DOHH2 (cell line): ENCODE measurements at regions not wholly inside any gene's neighbourhood (a gene's known extent, or its start where the extent isn't known, plus 50 kb on each side); places are given as distances from the start of the nearest gene placed in this dataset.

Experiments used
- H3F3A ChIP-seq: fragments of 200-600 bp; sonication (generic), shearing (Covaris generic); 2 replicates; pipeline ENCODE4 v1.6.0; 2016; ENCODE audit warnings: antibody characterized with exemption, mild to moderate bottlenecking; ENCODE audit not compliant: control insufficient read depth, insufficient read depth
- H3K27ac ChIP-seq: fragments of 200-600 bp; sonication (generic); 2 replicates; pipeline ENCODE4 v1.5.1; 2014; ENCODE audit warnings: low read depth, mild to moderate bottlenecking, low read length, moderate library complexity
- H3K27me3 ChIP-seq: fragments of 200-600 bp; sonication (generic); 2 replicates; pipeline ENCODE4 v1.6.1; 2014; ENCODE audit warnings: mild to moderate bottlenecking, low read length, mixed read lengths; ENCODE audit not compliant: control insufficient read depth
- H3K36me3 ChIP-seq: fragments of 200-600 bp; sonication (generic); 2 replicates; pipeline ENCODE4 v1.6.1; 2014; ENCODE audit warnings: mild to moderate bottlenecking, low read length, moderate library complexity, mixed read lengths; ENCODE audit not compliant: control insufficient read depth
- H3K4me1 ChIP-seq: fragments of 200-600 bp; sonication (generic); 2 replicates; pipeline ENCODE4 v1.6.1; 2014; ENCODE audit warnings: mild to moderate bottlenecking, low read length, mixed read lengths; ENCODE audit not compliant: control insufficient read depth
- H3K4me2 ChIP-seq: fragments of 200-600 bp; sonication (generic); 2 replicates; pipeline ENCODE4 v1.6.0; 2014; ENCODE audit warnings: mild to moderate bottlenecking, low read length, moderate library complexity
- H3K4me3 ChIP-seq: fragments of 200-600 bp; sonication (generic); 2 replicates; pipeline ENCODE4 v1.5.1; 2014; ENCODE audit warnings: mild to moderate bottlenecking, low read length, mixed read lengths
- H3K79me2 ChIP-seq: fragments of 200-600 bp; sonication (generic); 2 replicates; pipeline ENCODE4 v1.6.1; 2014; ENCODE audit warnings: mild to moderate bottlenecking, low read length, mixed read lengths; ENCODE audit not compliant: control insufficient read depth
- H3K9me2 ChIP-seq: fragments of 200-600 bp; sonication (generic); replicated peaks from 2 replicates; pipeline ENCODE4 v1.6.1; 2014; ENCODE audit warnings: mild to moderate bottlenecking, low read length, mixed read lengths; ENCODE audit not compliant: control insufficient read depth
- H3K9me3 ChIP-seq: fragments of 200-600 bp; sonication (generic); 2 replicates; pipeline ENCODE4 v1.6.1; 2014; ENCODE audit warnings: antibody characterized with exemption, low read length, mixed read lengths; ENCODE audit not compliant: control insufficient read depth, insufficient read depth
- H4K20me1 ChIP-seq: fragments of 200-600 bp; sonication (generic); 2 replicates; pipeline ENCODE4 v1.6.0; 2014; ENCODE audit warnings: low read depth, mild to moderate bottlenecking, antibody characterized with exemption, low read length, moderate library complexity; ENCODE audit not compliant: control insufficient read depth, insufficient read depth
- CTCF ChIP-seq: fragments of 200-600 bp; sonication (generic); IDR thresholded peaks from one replicate; pipeline ENCODE4 v1.5.1; 2014; ENCODE audit warnings: antibody characterized with exemption, mild to moderate bottlenecking, low read depth, low read length; ENCODE audit not compliant: poor library complexity, severe bottlenecking
- EZH2phosphoT487 ChIP-seq: fragments of 200-600 bp; sonication (generic); IDR thresholded peaks from 2 replicates; pipeline ENCODE4 v1.6.1; 2017; ENCODE audit warnings: borderline replicate concordance, mild to moderate bottlenecking, antibody characterized with exemption, low read length, moderate library complexity, mixed read lengths

GRCh38 chr4:43243433-43244116, 351.1 kb downstream of the GRXCR1 start:
- no peak for TF ChIP-seq CTCF
- no peak for TF ChIP-seq EZH2phosphoT487
- H3K4me2 ChIP-seq: no peak overlapping the region
- H3F3A ChIP-seq: no peaks in the 10 kb centered on the region
- no peaks in the 10 kb centered on the region for H3K4me1 ChIP-seq
- H3K4me3 ChIP-seq: no peak overlapping the region
- no peak overlapping the region for H3K27ac ChIP-seq
- H3K36me3 ChIP-seq: no peaks in the 10 kb centered on the region
- no peaks in the 10 kb centered on the region for H3K79me2 ChIP-seq
- H4K20me1 ChIP-seq: no peaks in the 10 kb centered on the region
- no peaks in the 10 kb centered on the region for H3K27me3 ChIP-seq
- no peaks in the 10 kb centered on the region for H3K9me2 ChIP-seq
- H3K9me3 ChIP-seq: no peaks in the 10 kb centered on the region

GRCh38 chr4:43244688-43245382, 352.3 kb downstream of the GRXCR1 start:
- no peak for TF ChIP-seq EZH2phosphoT487
- no peak for TF ChIP-seq CTCF
- no peaks in the 10 kb centered on the region for H3K4me1 ChIP-seq
- no peaks in the 10 kb centered on the region for H4K20me1 ChIP-seq
- no peaks in the 10 kb centered on the region for H3K27me3 ChIP-seq
- no peak overlapping the region for H3K4me2 ChIP-seq
- H3K27ac ChIP-seq: no peak overlapping the region
- H3K9me3 ChIP-seq: no peaks in the 10 kb centered on the region
- no peaks in the 10 kb centered on the region for H3K9me2 ChIP-seq
- H3K36me3 ChIP-seq: no peaks in the 10 kb centered on the region
- no peak overlapping the region for H3K4me3 ChIP-seq
- no peaks in the 10 kb centered on the region for H3F3A ChIP-seq
- H3K79me2 ChIP-seq: no peaks in the 10 kb centered on the region

GRCh38 chr4:43251841-43252240, 359.3 kb downstream of the GRXCR1 start:
- Histone ChIP-seq H3F3A (no peaks in the 10 kb centered on the region), H3K4me2 (no peak overlapping the region), H3K36me3 (no peaks in the 10 kb centered on the region), H3K27me3 (no peaks in the 10 kb centered on the region), H3K27ac (no peak overlapping the region), H3K9me3 (peaks cover under 1% of the 10 kb centered on the region; the same call in 1 of the 2 replicates), H3K4me3 (no peak overlapping the region), H3K4me1 (no peaks in the 10 kb centered on the region), H4K20me1 (no peaks in the 10 kb centered on the region), H3K79me2 (no peaks in the 10 kb centered on the region), H3K9me2 (no peaks in the 10 kb centered on the region)
- TF ChIP-seq CTCF (no peak), EZH2phosphoT487 (no peak)
